Common myeloid progenitor, CD34-positive (primary cell): ENCODE measurements at regions not wholly inside any gene's neighbourhood (a gene's known extent, or its start where the extent isn't known, plus 50 kb on each side); places are given as distances from the start of the nearest gene placed in this dataset.

ENCODE experiments used
- CTCF ChIA-PET: fragments of 350-600 bp; sonication (Branson Sonifier 250); formaldehyde crosslinking; loops from one replicate; lab custom pipeline; 2021; ENCODE audit warnings: antibody characterized with exemption; lab: Charles Lee
- POLR2A ChIA-PET: fragments of 350-600 bp; sonication (Branson Sonifier 250); formaldehyde crosslinking; loops from one replicate; lab custom pipeline; 2021; ENCODE audit warnings: antibody characterized with exemption; lab: Charles Lee
- DNase-seq, 3 donors: peaks; one replicate each; pipeline versions ENCODE4 v3.0.0 to v3.0.0-alpha.2; 2013
- H3K27ac ChIP-seq, 2 experiments: 1 replicate in 1 of 2; 2 replicates in 1 of 2; pipeline ENCODE4 v1.7.0; 2013; ENCODE audit warnings: inconsistent platforms in 2 of 2, low read length in 2 of 2, mild to moderate bottlenecking in 2 of 2, low read depth in 1 of 2, moderate library complexity in 1 of 2; ENCODE audit not compliant: severe bottlenecking in 2 of 2, insufficient read depth in 1 of 2, poor library complexity in 1 of 2
- H3K27me3 ChIP-seq, 5 experiments: replicated peaks in 2 of 5; 1 replicate in 3 of 5; 2 replicates in 2 of 5; pipeline versions ENCODE4 v1.6.1 to v1.7.0; 2013; ENCODE audit warnings: low read length in 4 of 5, mild to moderate bottlenecking in 2 of 5, moderate library complexity in 2 of 5, inconsistent platforms in 1 of 5; ENCODE audit not compliant: insufficient read depth in 5 of 5, control insufficient read depth in 4 of 5
- H3K36me3 ChIP-seq, 4 experiments: 1 replicate in 2 of 4; 2 replicates in 2 of 4; pipeline versions ENCODE4 v1.6.1 to v1.7.0; 2013; ENCODE audit warnings: low read length in 3 of 4, control low read depth in 1 of 4, mild to moderate bottlenecking in 1 of 4; ENCODE audit not compliant: control insufficient read depth in 4 of 4, insufficient read depth in 4 of 4
- H3K4me1 ChIP-seq, 4 experiments: 1 replicate in 3 of 4; 2 replicates in 1 of 4; pipeline versions ENCODE4 v1.6.1 to v1.7.1; 2013; ENCODE audit warnings: low read length in 3 of 4, mild to moderate bottlenecking in 3 of 4, control low read depth in 1 of 4, inconsistent platforms in 1 of 4, moderate library complexity in 1 of 4; ENCODE audit not compliant: control insufficient read depth in 4 of 4, insufficient read depth in 4 of 4; ENCODE audit errors: control extremely low read depth in 1 of 4
- H3K4me3 ChIP-seq, 7 experiments: 1 replicate in 4 of 7; 2 replicates in 3 of 7; pipeline versions ENCODE4 v1.5.1 to v1.7.0; 2013; ENCODE audit warnings: mild to moderate bottlenecking in 7 of 7, low read length in 6 of 7, moderate library complexity in 6 of 7, inconsistent platforms in 2 of 7, low read depth in 2 of 7, control low read depth in 1 of 7; ENCODE audit not compliant: insufficient read depth in 4 of 7, control insufficient read depth in 1 of 7; ENCODE audit errors: extremely low read depth in 1 of 7
- H3K9me3 ChIP-seq, 5 experiments: 1 replicate in 4 of 5; 2 replicates in 1 of 5; pipeline versions ENCODE4 v1.6.1 to v1.7.1; 2013; ENCODE audit warnings: low read length in 4 of 5, mild to moderate bottlenecking in 2 of 5, inconsistent platforms in 1 of 5, low read depth in 1 of 5, moderate library complexity in 1 of 5; ENCODE audit not compliant: control insufficient read depth in 4 of 5, insufficient read depth in 2 of 5; ENCODE audit errors: control extremely low read depth in 1 of 5
- WGBS: methylation state at CpG from one replicate; pipeline ENCODE4 v1.1.5; 2013; ENCODE audit not compliant: insufficient coverage; 5-methylcytosine and 5-hydroxymethylcytosine counted together

- WGBS, result 74% methylated on average over 3 of the region's 7 CpGs
- ChIA-PET CTCF (no interaction called here), POLR2A (no interaction called here)
- Histone ChIP-seq H3K4me3 (no peak overlapping the region), H3K36me3 (no peaks in the 10 kb centered on the region), H3K27me3 (no peaks in the 10 kb centered on the region), H3K9me3 (no peaks in the 10 kb centered on the region), H3K27ac (no peak overlapping the region), H3K4me1 (no peaks in the 10 kb centered on the region)
- no peak for DNase-seq
These were observed 320.0 kb downstream of the HAPSTR1 start for GRCh38 chr16:9411426-9411825.

GRCh38 chr16:9412031-9412914, 320.8 kb downstream of the HAPSTR1 start:
- no peaks in the 10 kb centered on the region for H3K36me3 ChIP-seq

GRCh38 chr16:9412915-9413264, 321.4 kb downstream of the HAPSTR1 start:
- ChIA-PET POLR2A (no interaction called here), CTCF (no interaction called here)
- H3K4me1 ChIP-seq, result no peaks in the 10 kb centered on the region
- H3K36me3 ChIP-seq, result no peaks in the 10 kb centered on the region
- DNase-seq, result no peak
- no peak overlapping the region for H3K4me3 ChIP-seq
- WGBS, result 75% methylated on average over 4 of the region's 5 CpGs
- H3K27me3 ChIP-seq, result no peaks in the 10 kb centered on the region
- H3K9me3 ChIP-seq, result peaks cover 0 to 2% (median 0%) of the 10 kb centered on the region in 5 experiments
- no peak overlapping the region for H3K27ac ChIP-seq

More at GRCh38 chr16:9412031-9412914, 320.8 kb downstream of the HAPSTR1 start:
- DNase-seq, result no peak
- Histone ChIP-seq H3K27ac (no peak overlapping the region), H3K27me3 (no peaks in the 10 kb centered on the region), H3K9me3 (peaks cover 0 to 2% (median 0%) of the 10 kb centered on the region in 5 experiments), H3K4me3 (no peak overlapping the region), H3K4me1 (no peaks in the 10 kb centered on the region)
- CTCF ChIA-PET, result no interaction called here
- 82% methylated on average over 6 of the region's 9 CpGs for WGBS
- POLR2A ChIA-PET, result no interaction called here

- H3K36me3 ChIP-seq, result no peaks in the 10 kb centered on the region
- H3K9me3 ChIP-seq, result peaks cover 0 to 2% (median 0%) of the 10 kb centered on the region in 5 experiments
- CTCF ChIA-PET, result no interaction called here
- H3K27ac ChIP-seq, result no peak overlapping the region
- no peaks in the 10 kb centered on the region for H3K27me3 ChIP-seq
- POLR2A ChIA-PET, result no interaction called here
- no peaks in the 10 kb centered on the region for H3K4me1 ChIP-seq
- no peak overlapping the region for H3K4me3 ChIP-seq
- WGBS, result 89% methylated on average over 2 of the region's 4 CpGs
- no peak for DNase-seq
These were observed 324.1 kb downstream of the HAPSTR1 start for GRCh38 chr16:9415545-9415944.

- no peaks in the 10 kb centered on the region for H3K27me3 ChIP-seq
- CTCF ChIA-PET, result no interaction called here
- no peaks in the 10 kb centered on the region for H3K36me3 ChIP-seq
- DNase-seq, result no peak
- WGBS, result 100% methylated on average over 2 of the region's 2 CpGs
- H3K27ac ChIP-seq, result no peak overlapping the region
- H3K9me3 ChIP-seq, result peaks cover 0 to 2% (median 0%) of the 10 kb centered on the region in 5 experiments
- H3K4me3 ChIP-seq, result no peak overlapping the region
- no peaks in the 10 kb centered on the region for H3K4me1 ChIP-seq
- POLR2A ChIA-PET, result no interaction called here
These were observed 326.5 kb downstream of the HAPSTR1 start for GRCh38 chr16:9417898-9418297.

DNA sequence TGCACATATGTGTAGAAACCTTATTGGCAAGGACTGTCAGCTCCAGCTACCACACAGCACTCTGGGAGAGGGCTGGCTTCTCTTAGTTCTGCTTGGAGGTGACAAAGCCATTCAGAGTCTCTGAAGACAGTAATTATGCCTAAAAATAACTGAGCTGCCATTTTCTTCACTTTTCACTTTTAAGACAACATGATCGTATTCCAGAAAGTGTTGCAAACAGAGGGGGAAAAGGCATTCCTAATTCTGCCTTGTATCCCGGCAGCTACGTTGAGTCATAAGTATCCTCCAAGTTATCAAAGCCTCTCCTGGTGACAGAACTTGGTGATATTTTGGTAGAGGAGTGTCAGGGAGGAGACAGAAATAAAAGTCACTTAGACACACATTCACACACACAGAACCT, 327.7 kb downstream of the HAPSTR1 start:
- Histone ChIP-seq H3K4me3 (no peak overlapping the region), H3K4me1 (no peaks in the 10 kb centered on the region), H3K9me3 (peaks cover 0 to 2% (median 0%) of the 10 kb centered on the region in 5 experiments), H3K27me3 (no peaks in the 10 kb centered on the region), H3K36me3 (no peaks in the 10 kb centered on the region), H3K27ac (no peak overlapping the region)
- POLR2A ChIA-PET, result no interaction called here
- CTCF ChIA-PET, result no interaction called here
- DNase-seq, result no peak
- WGBS, result 100% methylated on average over 1 of the region's 3 CpGs

- H3K4me1 ChIP-seq, result no peaks in the 10 kb centered on the region
- CTCF ChIA-PET, result no interaction called here
- no peak overlapping the region for H3K27ac ChIP-seq
- H3K27me3 ChIP-seq, result no peaks in the 10 kb centered on the region
- 95% methylated on average over 6 of the region's 7 CpGs for WGBS
- H3K4me3 ChIP-seq, result no peak overlapping the region
- POLR2A ChIA-PET, result no interaction called here
- no peaks in the 10 kb centered on the region for H3K9me3 ChIP-seq
- H3K36me3 ChIP-seq, result no peaks in the 10 kb centered on the region
- DNase-seq, result no peak
These were observed 331.5 kb downstream of the HAPSTR1 start for GRCh38 chr16:9422762-9423513.
